Activated CD4-positive, alpha-beta T cell treated with anti-CD3 and anti-CD28 coated beads for 36 hours (primary cell): ENCODE measurements at regions not wholly inside any gene's neighbourhood (a gene's known extent, or its start where the extent isn't known, plus 50 kb on each side); places are given as distances from the start of the nearest gene placed in this dataset.
"Not testable (repeated sequence)": the region's sequence is repeated elsewhere in the genome, so short reads cannot be mapped to it uniquely, and the experiment has no call there.

Experiments
- ATAC-seq: fragments of 200-7000 bp; cut with Tn5 transposase; one replicate; pipeline ENCODE4 v1.10.0; 2021; ENCODE audit warnings: mild to moderate bottlenecking, moderate library complexity
- CTCF ChIA-PET: fragments of 350-600 bp; sonication (Branson Sonifier 250); formaldehyde crosslinking; loops from one replicate; lab custom pipeline; 2021; ENCODE audit warnings: antibody characterized with exemption; lab: Charles Lee
- POLR2A ChIA-PET: fragments of 350-600 bp; sonication (Branson Sonifier 250); formaldehyde crosslinking; loops from one replicate; lab custom pipeline; 2021; ENCODE audit warnings: antibody characterized with exemption, inconsistent platforms; lab: Charles Lee
- DNase-seq: peaks from one replicate; pipeline ENCODE4 v3.0.0-alpha.2; 2020
- H3K27ac Mint-ChIP-seq: one replicate; pipeline ENCODE4 v1.8.0; 2021; ENCODE audit warnings: mixed read lengths
- H3K27me3 Mint-ChIP-seq: one replicate; pipeline ENCODE4 v1.8.0; 2021; ENCODE audit warnings: mixed read lengths
- H3K36me3 Mint-ChIP-seq: one replicate; pipeline ENCODE4 v1.8.0; 2021; ENCODE audit warnings: low read depth, mixed read lengths
- H3K4me1 Mint-ChIP-seq: one replicate; pipeline ENCODE4 v1.8.0; 2021; ENCODE audit warnings: mixed read lengths
- H3K4me3 Mint-ChIP-seq: one replicate; pipeline ENCODE4 v1.8.0; 2021; ENCODE audit warnings: mild to moderate bottlenecking, moderate library complexity, mixed read lengths
- H3K9me3 Mint-ChIP-seq: one replicate; pipeline ENCODE4 v1.8.0; 2021; ENCODE audit warnings: low read depth, mixed read lengths
- intact Hi-C, 2 experiments: fragments of 100-400 bp; cut with DNase I in 1 of 2; cut with micrococcal nuclease in 1 of 2; formaldehyde crosslinking; loops; one replicate each; pipeline versions ENCODE4 v1.14.2 to v1.15.1; 2022 to 2024; cut with DNase I, micrococcal nuclease

DNA sequence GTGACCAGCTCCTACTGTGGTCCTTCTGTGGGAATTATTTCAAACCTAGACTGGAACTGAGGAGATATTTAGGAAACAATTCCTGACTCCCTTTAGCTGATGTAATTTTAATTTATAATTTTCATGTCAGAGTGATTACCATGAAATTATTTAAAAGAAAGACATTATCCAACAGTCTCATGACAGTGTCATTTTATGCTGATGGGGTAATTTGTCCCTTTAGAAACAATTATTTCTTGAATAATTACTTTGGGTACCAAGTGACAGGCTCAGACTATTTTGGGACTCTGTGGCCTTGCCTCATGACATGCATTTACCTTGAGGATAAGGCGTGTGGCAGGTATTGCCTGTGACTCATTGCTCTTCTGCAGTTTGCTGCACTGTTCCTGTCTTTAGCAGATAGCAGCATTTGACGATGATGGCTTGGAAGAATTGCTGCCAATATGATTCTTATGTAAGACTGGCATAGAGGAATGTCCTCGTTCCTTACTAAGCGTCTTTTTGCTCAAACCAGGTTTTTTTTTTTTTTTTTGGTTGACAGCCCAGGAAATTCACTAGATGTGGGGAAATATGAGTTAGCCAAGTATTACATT is 206.0 kb upstream of the HMCN1 start:
- H3K27me3 Mint-ChIP-seq: no peaks in the 10 kb centered on the region
- no peaks in the 10 kb centered on the region for H3K36me3 Mint-ChIP-seq
- intact Hi-C loops: no loop called here
- ATAC-seq (no peak), DNase-seq (no peak)
- ChIA-PET CTCF (no interaction called here), POLR2A (no interaction called here)
- no peak overlapping the region for H3K4me3 Mint-ChIP-seq
- no peak overlapping the region for H3K27ac Mint-ChIP-seq
- no peaks in the 10 kb centered on the region for H3K4me1 Mint-ChIP-seq
- H3K9me3 Mint-ChIP-seq: no peaks in the 10 kb centered on the region

DNA sequence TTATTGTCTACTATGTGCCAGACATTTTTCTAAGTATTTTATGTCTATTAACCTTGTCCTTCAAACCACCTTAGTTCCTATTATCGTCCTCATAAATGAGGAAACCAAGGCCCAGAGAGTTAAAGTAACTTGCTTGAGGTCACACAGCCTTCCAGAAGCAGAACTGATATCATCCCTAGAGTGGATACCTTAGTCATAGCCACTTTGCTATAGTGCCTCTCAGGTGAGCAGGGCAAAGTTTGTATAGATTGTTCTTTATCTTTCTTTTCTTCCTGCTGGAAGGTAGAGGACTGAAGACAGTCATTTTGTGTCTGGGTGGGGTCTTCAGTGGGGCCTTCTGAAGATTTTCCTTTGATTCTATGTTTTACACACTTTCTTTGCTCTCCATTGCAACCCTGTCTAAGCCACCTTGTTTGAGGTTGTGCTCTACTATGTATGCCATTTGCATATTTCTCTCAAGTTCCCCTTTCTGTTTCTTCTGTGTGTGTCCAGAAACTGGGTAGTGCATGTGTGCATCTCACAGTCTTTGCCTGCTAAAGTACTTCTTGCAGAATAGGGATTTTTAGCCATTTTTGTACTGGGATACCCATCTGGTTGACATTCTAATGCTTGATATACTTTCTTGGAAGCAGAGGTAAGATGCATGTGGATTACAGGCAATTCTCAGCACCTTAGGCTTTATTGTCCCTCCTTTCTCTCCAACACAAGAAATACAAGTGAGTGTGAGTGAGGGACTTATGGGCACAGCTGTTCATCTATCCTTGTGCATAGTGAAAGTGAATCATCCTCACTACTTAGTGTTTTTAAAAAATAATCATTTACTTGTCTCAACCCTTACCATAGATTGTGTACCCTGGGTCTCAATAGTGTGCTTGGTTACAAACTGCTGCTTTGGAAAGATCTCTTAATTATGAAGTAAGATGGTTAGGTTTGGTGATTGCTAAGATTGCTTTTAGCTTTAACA is 207.6 kb upstream of the HMCN1 start:
- ChIA-PET POLR2A (no interaction called here), CTCF (no interaction called here)
- ATAC-seq (no peak), DNase-seq (no peak)
- Mint-ChIP-seq H3K27ac (no peak overlapping the region), H3K27me3 (no peaks in the 10 kb centered on the region), H3K9me3 (peaks cover 2% of the 10 kb centered on the region), H3K4me1 (no peaks in the 10 kb centered on the region), H3K36me3 (no peaks in the 10 kb centered on the region), H3K4me3 (no peak overlapping the region)
- intact Hi-C loops: no loop called here

DNA sequence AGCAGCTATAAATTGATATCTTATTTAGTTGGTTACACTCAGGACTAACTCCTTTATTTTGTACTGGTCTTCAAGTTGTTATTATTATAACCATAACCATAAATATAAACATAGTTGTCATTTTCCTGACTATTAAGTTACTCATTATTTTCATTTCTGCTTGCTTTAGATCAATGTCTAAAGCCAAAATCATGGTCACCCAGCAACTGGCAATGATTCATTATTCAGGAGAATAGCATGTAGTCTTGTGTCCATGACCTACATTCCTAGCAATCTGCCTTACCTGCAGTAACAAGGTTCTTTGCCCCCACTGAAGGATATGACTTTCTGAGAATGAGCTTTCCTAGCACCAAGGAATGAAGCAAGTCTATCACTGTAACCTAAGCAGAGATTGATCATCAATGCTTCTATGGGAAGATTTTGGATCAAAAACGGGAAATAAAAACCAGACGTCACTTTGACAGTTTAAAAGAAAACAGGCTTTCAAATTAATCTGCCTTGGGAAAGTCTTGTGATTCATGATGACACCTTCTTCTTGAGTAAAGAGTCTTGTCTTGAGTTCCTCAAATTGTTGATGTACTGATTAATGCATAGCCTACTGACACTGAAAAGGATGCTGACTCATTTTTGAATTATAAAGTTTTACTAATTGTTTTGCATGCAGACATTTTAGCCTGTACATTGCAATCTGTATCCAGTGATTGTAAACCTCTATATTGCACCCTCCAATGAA is 203.3 kb upstream of the IVNS1ABP start:
- Mint-ChIP-seq H3K9me3 (peaks cover 12% of the 10 kb centered on the region), H3K27ac (no peak overlapping the region)
- peak; percentile 53 for ATAC-seq

DNA sequence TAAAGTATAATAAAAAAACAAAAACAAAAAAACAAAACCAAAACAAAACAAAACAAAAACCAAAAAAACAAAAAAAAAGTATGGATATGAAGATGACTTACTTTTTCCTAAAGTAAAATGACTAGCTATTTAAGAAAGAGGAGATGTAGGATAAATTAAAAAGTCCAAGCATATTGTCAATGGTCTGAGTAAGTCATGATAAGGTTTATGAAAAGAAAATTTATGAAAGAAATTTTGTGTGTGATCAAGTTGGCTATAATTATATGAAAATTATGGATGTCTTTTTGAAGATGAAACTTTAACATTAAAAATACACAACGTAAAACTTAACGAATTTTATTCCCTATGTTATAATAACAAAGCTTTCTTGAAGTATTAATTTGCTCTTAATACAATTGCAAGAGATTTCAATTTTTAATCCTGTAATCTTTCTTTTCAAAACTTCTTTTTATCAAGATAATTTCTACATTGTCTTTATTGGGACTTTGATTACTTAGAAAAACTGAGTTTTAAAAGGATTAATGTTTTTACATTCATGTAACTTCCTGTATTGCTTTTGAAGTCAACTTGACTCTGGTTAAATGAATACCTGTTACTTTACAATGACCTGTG is 200.9 kb upstream of the IVNS1ABP start:
- ChIA-PET POLR2A (interaction anchor here (0.6 kb wide), 1 partner anchor 163 kb away, joined by 3 read pairs; no protein-coding TSS in a partner anchor), CTCF (no interaction called here)
- peaks cover 5% of the 10 kb centered on the region for H3K4me1 Mint-ChIP-seq
- H3K36me3 Mint-ChIP-seq: peaks cover 4% of the 10 kb centered on the region
- intact Hi-C loops: no loop called here
- H3K9me3 Mint-ChIP-seq: peaks cover 12% of the 10 kb centered on the region
- no peak overlapping the region for H3K4me3 Mint-ChIP-seq
- DNase-seq (no peak), ATAC-seq (no peak)
- H3K27me3 Mint-ChIP-seq: no peaks in the 10 kb centered on the region
- H3K27ac Mint-ChIP-seq: no peak overlapping the region

More for the DNA sequence above, 203.3 kb upstream of the IVNS1ABP start:
- peaks cover 5% of the 10 kb centered on the region for H3K4me1 Mint-ChIP-seq
- no peak for DNase-seq
- no peaks in the 10 kb centered on the region for H3K27me3 Mint-ChIP-seq
- ChIA-PET CTCF (no interaction called here), POLR2A (no interaction called here)
- H3K36me3 Mint-ChIP-seq: peaks cover 4% of the 10 kb centered on the region
- H3K4me3 Mint-ChIP-seq: no peak overlapping the region
- intact Hi-C loops: no loop called here

DNA sequence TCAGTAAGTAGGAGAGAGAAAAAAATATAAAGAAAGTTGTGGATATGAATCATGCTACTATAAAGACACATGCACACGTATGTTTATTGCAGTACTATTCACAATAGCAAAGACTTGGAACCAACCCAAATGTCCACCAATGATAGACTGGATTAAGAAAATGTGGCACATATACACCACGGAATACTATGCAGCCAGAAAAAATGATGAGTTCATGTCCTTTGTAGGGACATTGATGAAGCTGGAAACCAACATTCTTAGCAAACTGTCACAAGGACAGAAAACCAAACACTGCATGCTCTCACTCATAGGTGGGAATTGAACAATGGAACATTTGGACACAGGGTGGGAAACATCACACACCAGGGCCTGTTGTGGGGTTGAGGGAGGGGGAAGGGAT is 200.3 kb upstream of the IVNS1ABP start:
- H3K27me3 Mint-ChIP-seq, DNase-seq, H3K27ac Mint-ChIP-seq, intact Hi-C loops, CTCF ChIA-PET, H3K4me3 Mint-ChIP-seq, POLR2A ChIA-PET, ATAC-seq, H3K36me3 Mint-ChIP-seq, H3K4me1 Mint-ChIP-seq: not testable (repeated sequence)
- H3K9me3 Mint-ChIP-seq: peaks cover 11% of the 10 kb centered on the region

DNA sequence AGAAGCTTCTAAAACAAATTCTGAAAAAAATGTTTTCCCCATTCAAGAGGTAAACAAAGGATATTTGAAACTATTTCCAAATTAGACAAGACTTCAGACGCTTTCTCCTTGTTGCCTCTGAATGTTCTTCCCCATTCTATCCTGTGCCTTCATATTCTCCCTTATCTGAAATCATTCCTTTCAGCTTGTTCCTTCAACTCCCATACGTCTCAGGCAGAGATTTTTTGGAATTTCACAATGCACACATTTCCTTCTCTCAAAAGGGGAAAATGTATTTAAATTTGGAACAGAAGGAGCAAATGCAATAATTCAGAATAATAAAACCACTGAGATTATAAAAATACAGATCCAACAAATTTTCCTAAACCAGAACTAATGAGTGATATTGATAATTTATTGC is 198.7 kb upstream of the IVNS1ABP start:
- Mint-ChIP-seq H3K27me3 (no peaks in the 10 kb centered on the region), H3K4me1 (peaks cover 5% of the 10 kb centered on the region), H3K36me3 (peaks cover 4% of the 10 kb centered on the region), H3K27ac (no peak overlapping the region), H3K4me3 (no peak overlapping the region), H3K9me3 (peaks cover 9% of the 10 kb centered on the region)
- intact Hi-C loops: no loop called here
- CTCF ChIA-PET: interaction anchor here (0.7 to 0.8 kb wide), 2 partner anchors 17 to 27 kb away, joined by 3 read pairs; no protein-coding TSS in a partner anchor
- ATAC-seq (no peak), DNase-seq (no peak)
- POLR2A ChIA-PET: no interaction called here

DNA sequence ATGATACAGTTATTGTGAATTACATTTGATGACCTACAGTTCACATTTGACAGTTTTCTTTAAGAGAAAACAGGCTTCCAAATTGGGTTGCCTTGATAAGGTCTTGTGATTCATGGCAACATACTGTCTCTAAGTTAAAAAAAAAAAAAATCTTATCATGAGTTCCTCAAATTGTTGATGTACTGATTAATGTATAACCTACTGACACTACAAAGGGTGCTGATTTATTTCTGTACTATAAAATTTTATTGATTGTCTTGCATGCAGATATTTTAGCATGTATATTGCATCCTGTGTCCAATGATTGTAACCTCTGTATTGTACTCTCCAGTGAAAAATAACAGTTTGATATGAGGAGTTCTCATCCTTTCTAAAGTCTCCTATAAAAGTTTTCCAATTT is 197.3 kb upstream of the IVNS1ABP start:
- H3K4me1 Mint-ChIP-seq: no peaks in the 10 kb centered on the region
- H3K27me3 Mint-ChIP-seq: no peaks in the 10 kb centered on the region
- no peak overlapping the region for H3K4me3 Mint-ChIP-seq
- intact Hi-C loops: no loop called here
- ATAC-seq (no peak), DNase-seq (no peak)
- H3K36me3 Mint-ChIP-seq: peaks cover 4% of the 10 kb centered on the region
- POLR2A ChIA-PET: no interaction called here
- H3K27ac Mint-ChIP-seq: no peak overlapping the region
- CTCF ChIA-PET: no interaction called here
- peaks cover 9% of the 10 kb centered on the region for H3K9me3 Mint-ChIP-seq

DNA sequence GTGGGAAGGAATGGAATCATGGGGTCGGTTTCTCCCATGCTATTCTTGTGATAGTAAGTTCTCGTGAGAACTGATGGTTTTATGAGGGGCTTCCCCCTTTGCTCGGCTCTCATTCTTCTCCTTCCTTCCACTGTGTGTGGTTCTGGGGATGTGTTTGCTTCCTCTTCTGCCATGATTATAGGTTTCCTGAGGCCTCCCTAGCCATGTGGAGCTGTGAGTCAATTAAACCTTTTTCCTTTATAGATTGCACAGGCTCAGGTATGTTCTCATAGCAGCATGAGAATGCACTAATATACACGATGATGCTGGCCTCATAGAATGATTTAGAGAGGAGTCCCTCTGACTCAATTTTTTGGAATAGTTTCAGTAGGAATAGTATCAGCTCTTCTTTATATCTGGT is 195.4 kb upstream of the IVNS1ABP start:
- peaks cover 2% of the 10 kb centered on the region for H3K36me3 Mint-ChIP-seq
- no peaks in the 10 kb centered on the region for H3K27me3 Mint-ChIP-seq
- H3K4me1 Mint-ChIP-seq: no peaks in the 10 kb centered on the region
- intact Hi-C loops: no loop called here
- no peak overlapping the region for H3K4me3 Mint-ChIP-seq
- no peak for DNase-seq
- peaks cover 5% of the 10 kb centered on the region for H3K9me3 Mint-ChIP-seq
- H3K27ac Mint-ChIP-seq: no peak overlapping the region
- ChIA-PET CTCF (interaction anchor here (0.8 kb wide), 1 partner anchor 29 kb away, joined by 3 read pairs; no protein-coding TSS in a partner anchor), POLR2A (no interaction called here)
- ATAC-seq: no peak

DNA sequence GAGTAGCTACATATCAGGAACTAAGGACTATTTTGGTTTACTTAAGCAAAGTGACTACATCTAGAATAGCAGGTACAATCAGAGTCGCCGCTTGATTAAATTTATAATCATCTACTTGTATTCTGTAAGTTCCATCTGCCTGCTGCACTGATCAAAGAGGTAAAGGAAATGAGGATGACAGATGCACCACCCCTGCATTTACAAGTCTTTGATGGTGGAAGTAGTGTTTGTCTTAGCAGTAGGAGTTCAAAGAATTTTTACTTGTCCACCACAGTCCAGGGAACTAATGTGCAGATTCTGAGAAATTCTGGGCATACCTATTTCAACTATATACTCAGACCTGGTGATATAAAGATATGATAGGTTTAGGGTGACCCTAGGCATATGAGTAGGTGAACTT is 184.1 kb upstream of the IVNS1ABP start:
- CTCF ChIA-PET: interaction anchor here (0.7 to 1.4 kb wide), 3 partner anchors 51 to 183 kb away, joined by 3 read pairs; no protein-coding TSS in a partner anchor
- Mint-ChIP-seq H3K36me3 (no peaks in the 10 kb centered on the region), H3K4me1 (peaks cover 13% of the 10 kb centered on the region), H3K27ac (no peak overlapping the region), H3K27me3 (peaks cover 1% of the 10 kb centered on the region), H3K9me3 (peaks cover under 1% of the 10 kb centered on the region), H3K4me3 (no peak overlapping the region)
- intact Hi-C loops: loop anchor here in 1 of 2 experiments (5.0 kb wide), 1 partner anchor 66 kb away; no protein-coding TSS in a partner anchor
- DNase-seq (no peak), ATAC-seq (no peak)
- POLR2A ChIA-PET: no interaction called here

DNA sequence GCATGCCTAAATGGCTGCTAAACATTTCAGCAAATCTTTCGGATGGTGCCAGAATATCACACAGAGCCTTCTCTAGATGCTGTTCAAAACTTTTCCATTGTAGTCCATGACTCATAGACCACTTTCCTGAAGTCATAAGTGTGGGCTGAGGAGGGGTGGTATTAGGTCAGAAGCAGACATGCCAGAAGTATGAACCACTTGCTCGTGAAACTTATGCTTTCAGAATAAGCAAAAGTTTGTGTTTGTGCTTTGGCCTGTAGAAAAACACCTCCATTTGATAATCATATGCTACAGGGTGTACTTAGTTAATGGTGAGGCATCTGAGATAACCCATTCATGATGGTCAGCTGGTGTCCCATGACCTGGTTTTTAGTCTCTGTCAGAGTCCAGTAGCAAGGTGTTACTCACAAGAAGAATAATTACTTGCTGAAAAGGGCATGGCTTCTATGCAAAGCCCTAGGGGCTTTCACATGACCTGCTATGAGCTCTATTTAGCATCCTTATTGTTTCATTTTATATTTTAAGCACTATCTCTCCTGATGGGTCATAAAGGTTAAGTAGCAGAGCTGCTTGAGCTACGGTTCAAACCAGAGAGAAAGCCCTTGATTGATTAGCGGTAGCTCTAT is 183.1 kb upstream of the IVNS1ABP start:
- Mint-ChIP-seq H3K27me3 (peaks cover 1% of the 10 kb centered on the region), H3K36me3 (no peaks in the 10 kb centered on the region), H3K27ac (no peak overlapping the region), H3K9me3 (no peaks in the 10 kb centered on the region), H3K4me1 (peaks cover 13% of the 10 kb centered on the region), H3K4me3 (no peak overlapping the region)
- intact Hi-C loops: loop anchor here in 1 of 2 experiments (5.0 kb wide), 1 partner anchor 67 kb away; no protein-coding TSS in a partner anchor
- ChIA-PET CTCF (interaction anchor here (0.7 to 1.4 kb wide), 3 partner anchors 94 to 182 kb away, joined by 3 read pairs; no protein-coding TSS in a partner anchor), POLR2A (interaction anchor here (0.6 kb wide), 1 partner anchor 455 kb away, joined by 3 read pairs; the partner anchor contains the start of gene RNF2)
- ATAC-seq: peak; percentile 92
- DNase-seq: peak; percentile 21
